GM18498 (cell line): ENCODE measurements at regions not wholly inside any gene's neighbourhood (a gene's known extent, or its start where the extent isn't known, plus 50 kb on each side); places are given as distances from the start of the nearest gene placed in this dataset.

Experiments used
- ATAC-seq: cut with Tn5 transposase; IDR thresholded peaks from one replicate; pipeline ENCODE4 v1.9.1; 2021; ENCODE audit warnings: mild to moderate bottlenecking, moderate library complexity; ENCODE audit not compliant: unreplicated experiment

DNA sequence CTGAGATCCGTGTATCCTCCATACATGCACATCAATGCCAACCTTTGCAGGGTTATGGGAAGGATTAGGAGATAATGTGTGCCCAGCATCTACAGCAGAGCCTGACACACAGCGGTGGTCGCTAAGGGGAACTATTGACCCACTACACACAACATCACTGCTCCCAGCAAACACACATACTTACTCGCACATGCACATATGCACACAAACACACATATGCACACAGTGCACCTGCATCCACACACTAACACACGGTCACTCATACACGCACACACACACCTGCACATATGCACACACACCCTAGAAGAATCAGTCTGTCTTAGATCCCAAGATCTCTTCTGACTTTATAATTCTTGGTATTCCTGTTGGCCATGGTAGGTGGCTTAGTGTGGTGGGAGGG is 118.3 kb downstream of the GYPC start:
- ATAC-seq, result no peak

DNA sequence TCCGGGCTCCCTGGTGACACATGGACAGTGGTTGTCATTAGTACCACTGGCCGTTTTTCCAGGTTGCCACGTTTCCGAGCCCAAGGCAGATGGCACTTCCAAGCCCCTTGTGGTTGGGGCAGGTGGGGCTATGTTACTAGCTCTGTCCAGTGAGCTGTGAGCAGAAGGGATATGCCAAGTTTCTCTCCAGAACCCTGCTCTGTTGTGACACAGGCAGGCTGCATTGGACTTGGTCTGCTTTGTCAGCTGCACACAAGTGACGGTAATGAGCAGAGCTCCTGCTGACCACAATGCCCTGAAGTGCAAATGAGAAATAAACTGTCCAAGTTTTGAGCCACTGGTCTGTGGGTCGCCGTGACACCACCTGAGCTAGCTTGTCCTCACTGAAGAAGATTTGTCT is 118.8 kb downstream of the GYPC start:
- no peak for ATAC-seq

DNA sequence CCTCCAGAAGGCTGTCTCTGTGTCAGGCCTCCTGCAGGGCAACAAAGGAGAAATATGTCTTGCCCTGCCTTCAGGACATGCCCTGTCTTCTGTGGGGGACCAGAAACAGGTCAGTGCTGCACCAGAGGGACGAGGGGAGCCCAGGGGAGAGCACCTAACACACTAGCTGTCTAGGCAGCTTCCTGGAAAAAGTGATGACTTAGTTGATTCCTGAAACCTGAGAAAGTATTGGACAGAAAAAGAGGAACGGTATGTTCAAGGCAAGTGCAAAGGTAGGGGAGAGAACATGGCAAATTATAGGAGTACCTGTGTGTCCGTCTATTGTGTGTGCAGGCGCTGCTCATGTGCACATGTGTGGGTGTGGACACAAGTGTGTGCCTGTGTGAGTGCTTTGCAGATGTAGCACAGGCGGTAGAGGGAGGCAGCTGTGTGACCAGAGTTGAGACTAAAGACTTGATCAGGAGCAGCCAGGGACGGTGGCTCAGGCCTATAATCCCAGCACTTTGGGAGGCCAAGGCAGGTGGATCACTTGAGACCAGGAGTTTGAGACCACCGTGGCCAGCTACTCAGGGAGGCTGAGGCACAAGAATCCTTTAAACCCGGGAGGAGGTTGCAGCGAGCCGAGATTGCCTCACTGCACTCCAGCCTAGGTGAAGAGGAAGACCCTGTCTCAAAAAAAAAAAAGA is 119.5 kb downstream of the GYPC start:
- no peak for ATAC-seq

DNA sequence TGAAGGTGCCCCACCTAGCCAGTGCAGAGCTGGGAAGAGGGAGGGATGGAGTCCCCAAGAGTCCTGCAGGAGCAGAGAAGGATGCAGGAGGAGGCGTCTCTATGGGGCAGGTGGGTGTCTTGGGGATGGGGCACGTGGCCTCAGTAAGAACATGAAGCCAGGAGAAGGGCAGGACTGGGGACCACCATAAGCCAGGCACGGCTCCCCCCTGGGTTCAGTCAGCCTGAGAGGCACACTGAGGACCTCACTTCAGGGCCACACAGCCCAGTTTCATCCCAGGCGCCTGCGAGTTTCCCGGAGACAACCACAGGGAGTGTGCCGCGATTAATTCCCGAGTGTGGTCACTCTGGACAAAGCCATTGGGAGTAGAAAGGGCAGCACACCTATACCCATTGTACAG is 120.3 kb downstream of the GYPC start:
- ATAC-seq, result no peak

DNA sequence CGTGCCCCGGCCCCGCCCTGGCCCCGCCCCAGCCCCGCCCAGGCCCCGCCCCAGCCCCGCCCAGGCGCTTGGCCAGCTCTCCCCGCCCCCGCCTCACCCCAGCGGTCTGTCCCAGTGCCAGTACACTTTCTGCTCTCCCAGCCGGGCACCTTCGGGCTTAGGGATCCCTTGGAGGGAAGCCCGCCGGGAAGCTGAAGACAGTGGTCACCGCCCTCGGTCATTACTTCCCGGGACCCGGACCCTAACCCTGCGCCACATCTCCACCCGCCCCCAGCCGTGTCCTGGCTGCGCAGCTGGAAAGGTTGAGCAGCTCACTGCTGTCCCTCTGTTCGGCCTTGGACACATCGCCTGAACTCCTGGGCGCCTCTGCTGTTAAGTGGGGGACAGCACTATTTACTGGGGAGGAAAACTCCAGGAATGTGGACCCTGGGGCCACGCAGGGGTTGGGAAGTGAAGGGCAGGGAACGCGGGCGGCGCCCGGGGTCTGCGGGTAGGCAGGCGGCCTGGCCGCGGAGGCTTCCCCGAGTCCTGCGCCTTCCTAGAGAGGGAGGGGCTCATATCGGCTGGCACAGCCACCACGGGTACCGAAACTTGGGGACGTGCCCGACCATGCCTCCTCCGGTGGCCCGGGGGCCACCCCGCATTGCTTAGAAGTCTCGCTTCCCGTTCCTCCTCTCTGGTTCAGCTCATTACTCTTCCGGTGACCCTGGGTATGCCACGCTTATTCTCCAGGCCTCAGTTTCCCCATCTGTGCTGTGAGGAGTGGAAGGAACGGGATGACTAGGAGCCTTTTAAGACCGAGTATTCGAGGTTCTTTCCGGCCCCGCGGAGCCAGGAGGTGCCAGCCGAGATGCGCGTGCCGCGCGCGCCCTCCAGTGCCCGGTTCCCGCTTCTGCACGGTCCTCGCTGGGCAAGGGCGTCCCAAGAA is 121.0 kb downstream of the GYPC start:
- ATAC-seq, result peak; percentile 91

DNA sequence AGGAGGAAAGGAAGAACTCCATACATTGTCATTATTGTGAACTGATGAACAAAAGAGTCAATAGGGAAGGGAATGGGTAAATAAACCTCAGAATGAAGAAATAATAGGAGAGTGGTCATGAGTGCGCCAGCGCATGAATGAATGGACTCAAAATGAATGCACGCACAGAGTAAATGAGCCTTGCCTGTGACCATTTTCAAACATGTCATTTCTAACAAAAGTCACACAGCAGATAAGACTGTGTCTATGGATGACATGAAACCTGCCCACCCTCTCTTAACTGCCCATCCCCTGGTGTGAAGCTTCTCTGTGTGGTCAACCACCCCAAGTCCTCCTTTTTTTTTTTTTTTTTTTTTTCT is 121.1 kb upstream of the TEX51 start:
- ATAC-seq, result peak; percentile 23

DNA sequence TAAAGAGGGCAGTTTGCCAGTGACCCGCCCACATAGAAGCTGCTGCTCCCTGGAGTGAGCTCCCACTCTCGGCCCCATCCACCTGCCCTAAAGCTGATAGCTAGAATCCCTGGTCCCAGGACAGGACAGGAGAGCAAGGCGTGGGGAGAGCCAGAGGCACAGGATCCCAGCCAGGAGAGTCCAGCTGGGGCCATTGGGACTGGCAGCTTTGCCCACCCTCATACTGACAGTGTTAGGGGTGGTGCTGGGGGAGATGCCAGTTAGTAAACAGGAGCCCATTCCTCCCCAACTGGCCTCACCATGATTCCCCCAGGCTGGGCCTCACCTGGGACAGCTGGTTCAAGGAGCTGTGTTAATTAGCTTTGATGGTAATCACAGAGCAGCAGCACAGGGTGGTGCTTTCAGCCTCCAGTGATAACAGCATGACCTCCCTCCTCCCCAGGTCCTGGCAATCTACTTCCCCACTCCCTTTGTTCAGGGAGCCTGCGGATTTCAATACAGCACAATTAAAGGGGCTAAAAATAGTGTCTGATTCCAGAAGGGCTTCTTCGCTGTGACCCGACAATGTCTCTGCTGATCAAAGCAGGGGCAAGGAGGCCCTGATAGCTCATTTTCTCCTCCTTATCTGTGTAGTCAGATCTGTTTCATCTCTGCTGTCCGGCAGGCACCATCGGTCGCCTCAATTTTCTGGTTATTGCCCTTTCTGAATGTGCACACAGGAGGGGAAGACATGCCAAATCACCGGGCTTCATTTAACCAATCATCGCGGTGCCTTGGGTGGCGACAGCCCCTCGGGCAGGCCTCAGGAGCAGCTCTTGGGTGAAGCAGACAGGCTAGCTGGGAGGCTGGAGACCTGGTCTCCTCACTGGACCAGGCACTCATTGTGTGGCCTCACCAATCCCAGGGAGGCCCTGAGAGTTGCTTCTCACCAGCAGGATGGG is 119.9 kb upstream of the TEX51 start:
- no peak for ATAC-seq

DNA sequence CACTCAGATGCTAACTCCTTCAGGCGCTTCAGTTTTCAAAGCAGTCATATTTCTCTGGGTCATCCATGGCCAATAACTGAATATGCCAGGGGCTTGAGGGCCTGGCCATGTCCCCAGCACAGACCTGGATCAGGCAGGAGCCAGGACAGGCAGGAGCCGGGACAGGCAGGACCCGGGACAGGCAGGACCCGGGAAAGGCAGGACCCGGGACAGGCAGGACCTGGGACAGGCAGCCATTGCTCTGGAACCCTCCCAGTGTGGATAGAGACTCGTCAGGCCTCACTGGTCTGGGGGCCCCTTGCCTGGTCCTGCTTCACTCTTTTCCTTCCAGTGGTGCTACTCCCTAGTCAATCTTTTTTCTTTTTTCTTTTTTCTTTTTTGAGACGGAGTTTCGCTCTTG is 117.5 kb upstream of the TEX51 start:
- ATAC-seq, result no peak

DNA sequence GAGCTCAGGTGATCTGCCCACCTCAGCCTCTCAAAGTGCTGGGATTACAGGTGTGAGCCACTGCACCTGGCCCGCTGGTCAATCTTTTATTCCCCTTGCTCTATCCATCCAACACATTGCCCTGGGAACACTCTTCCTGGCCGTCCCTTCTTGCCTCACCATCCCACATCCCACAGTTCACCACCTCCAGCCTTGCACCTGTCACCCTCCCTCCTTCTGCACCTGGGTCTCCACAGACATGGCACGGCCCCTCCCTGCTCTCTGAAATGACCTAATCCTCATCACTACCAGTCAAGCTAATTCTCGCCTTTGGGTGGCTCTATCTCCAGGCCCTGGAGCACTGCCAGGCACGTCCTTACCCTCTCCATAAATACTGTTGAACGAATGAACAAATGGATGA is 116.9 kb upstream of the TEX51 start:
- ATAC-seq, result no peak

DNA sequence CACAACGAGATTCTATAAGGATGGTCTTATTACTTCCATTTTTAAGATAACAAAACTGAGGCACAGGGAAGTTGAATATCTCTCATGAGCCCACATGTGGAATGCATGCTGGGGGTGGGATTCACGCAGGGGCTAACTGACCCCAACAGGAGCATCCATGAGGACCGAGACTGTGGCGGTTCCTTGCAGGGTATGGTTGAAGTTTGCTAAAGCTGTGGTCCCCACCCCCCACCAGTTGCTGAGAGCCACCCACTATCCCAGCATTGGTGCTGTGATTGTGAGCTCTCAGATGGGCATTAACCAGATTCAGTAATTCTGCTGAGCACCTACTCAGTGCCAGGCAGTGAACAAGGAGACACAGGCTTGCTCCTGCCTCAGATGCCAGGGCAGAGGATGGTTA is 116.0 kb upstream of the TEX51 start:
- ATAC-seq, result no peak

DNA sequence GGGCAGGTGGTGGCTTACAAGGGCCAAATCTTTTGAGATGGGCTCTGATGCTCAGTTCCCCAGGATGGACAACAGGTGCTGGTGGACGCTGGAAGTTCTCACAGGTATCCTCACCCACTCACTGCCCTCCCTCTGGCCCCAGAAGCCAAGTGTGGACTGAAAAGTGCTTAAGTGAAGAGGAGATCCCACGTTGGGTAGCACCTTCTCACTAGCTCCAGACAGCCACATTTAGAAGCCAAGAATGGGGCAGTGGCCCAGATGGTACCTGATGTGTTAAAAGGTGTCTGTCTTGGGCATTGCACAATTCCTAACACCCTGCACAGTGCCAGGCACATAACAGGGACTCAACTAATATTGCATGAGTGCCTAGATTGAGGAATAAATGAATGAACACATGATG is 115.3 kb upstream of the TEX51 start:
- no peak for ATAC-seq

DNA sequence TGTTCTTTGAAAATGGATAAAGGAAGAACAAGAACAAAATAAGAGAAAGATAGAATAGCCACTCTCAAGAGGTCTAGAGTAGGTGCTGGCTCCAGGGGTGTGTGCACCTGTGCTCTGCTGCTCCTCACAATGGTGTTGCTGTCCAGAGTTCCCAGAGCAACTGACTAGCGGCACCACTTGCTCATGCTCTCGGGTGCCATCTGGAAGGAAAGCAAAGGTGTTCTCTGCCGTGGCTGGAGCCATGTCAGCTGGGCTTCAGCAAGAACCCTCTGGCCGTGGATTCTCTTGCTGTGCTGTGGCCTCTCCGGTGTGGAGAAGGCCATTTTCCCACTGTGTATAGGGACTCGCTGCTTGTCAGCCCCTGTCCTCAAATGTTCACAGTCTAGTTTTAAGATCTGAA is 114.6 kb upstream of the TEX51 start:
- no peak for ATAC-seq

DNA sequence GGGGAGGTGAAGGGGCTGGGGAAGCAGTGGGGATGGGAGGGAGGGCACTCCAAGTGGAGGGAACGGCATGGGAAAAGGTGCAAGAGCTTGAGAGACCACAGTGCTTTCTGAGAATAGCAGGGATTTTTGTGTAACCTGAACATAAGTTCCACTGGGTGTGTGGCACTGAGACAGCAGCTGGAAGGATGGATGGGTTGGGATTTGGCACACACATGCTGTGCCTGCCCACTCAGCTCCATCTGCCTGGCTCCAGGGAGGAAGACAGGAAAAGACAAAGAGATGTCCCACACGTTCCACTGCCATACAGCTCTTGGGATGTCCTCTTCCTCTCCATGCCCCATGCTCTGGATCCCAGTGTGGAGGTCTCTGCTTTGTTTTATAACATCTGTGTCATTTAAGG is 114.1 kb upstream of the TEX51 start:
- ATAC-seq, result no peak

DNA sequence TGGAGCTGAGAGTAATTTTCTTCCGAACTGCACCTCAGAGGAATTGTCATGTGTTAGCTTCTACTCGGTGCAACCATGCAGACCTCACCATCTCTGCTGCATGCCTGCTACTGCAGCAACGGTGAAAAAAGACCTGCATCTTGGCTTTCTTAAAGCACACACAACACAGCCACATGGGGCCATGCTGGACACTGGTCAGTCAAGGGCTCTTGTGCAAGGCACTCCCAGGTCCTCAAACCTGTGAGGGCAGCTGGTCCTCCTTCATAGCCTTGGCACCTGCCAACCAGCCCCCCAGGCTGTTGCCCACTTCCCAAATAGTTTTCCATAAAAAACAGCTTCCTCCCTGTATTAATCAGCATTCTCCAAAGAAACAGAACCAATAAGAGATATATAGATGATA is 113.5 kb upstream of the TEX51 start:
- no peak for ATAC-seq

DNA sequence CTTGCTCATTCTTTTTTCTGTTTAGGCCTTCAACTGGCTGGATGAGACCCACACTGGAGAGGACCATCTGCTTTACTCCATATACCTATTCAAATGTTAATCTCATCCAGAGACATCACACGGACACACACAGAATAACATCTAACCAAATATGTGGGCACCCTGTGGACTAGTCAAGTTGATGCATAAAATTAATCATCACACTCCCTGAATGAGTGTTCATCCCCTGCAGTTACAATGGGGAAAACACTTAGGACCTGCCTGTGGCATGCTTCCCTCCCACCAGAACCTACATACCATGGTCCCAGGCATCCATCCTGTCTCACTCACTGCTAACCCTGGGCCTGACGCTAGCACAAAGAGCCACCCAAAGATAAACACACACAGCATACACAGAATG is 112.8 kb upstream of the TEX51 start:
- ATAC-seq, result no peak

DNA sequence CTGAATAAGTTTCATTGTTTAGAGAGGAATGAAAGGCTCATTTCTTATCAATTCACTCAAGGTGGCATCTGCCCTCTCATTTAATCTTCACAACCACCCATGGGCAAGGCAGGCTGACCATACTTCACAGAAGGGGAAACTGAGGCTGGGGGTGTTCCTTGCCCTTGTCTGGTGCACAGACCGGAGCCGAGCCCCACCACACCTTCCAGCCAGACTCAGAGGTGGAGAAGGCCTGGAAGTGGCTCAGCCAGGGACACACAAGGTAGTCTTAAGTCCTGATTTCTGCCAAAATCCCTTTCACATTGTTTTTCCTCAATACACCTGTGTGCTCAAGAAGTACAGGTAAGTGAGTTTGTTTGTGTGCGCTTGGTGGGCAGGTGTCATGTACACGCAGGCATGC is 111.9 kb upstream of the TEX51 start:
- no peak for ATAC-seq

DNA sequence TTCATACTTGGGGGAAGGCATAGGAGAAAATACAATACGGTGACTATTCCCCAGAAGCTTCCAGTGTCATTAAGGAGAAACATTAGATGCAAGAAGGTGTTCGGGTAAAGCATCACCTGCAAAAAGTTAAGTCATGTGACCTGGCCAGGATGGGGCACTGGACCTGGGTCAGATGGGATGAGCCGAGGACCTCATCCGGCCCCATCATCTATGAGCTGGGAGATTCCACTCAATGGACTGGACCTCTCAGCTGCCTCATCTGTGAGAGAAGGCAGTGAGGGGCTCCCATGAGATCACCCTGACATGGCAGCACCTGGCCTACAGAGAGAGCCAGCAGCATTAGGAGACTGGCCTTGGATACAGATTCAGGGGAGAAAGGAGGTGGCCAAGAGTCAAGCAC is 111.4 kb upstream of the TEX51 start:
- no peak for ATAC-seq

DNA sequence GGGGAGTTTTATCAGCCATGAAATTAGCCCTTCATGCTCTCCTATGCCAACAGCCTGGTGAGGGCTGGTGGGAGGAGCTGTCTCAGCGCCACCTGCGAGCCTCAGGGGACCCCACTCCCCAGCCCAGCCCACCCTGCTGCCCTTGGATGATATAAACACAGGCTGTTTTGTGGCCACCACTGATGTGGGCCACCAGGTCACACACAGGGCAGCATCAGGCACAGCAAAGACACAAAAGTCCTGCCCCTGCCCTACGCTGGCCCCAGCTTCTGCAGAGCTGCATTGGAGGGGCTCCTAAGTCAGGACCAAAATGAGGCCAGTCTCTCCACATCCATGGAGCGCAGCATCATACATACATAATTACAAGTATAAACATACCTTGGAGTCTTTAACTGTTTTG is 110.6 kb upstream of the TEX51 start:
- ATAC-seq, result no peak

DNA sequence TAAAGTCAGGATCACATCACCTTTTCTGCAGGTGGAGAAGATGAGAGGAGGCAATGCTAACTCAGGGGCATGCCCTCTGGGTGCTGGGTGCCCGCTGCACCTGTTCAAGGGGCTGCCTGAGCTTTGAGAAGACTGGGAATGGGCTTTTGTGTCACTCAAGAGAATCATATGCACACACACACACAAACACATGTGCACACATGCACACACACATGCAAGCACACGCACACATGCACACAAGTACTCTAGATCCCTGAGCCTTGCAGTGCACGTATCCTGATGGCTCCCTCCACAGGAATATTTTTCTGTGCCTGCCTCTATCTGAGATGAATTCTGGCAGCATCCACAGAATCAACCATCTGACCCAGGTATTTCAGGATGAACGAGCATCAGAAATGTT is 110.0 kb upstream of the TEX51 start:
- no peak for ATAC-seq

DNA sequence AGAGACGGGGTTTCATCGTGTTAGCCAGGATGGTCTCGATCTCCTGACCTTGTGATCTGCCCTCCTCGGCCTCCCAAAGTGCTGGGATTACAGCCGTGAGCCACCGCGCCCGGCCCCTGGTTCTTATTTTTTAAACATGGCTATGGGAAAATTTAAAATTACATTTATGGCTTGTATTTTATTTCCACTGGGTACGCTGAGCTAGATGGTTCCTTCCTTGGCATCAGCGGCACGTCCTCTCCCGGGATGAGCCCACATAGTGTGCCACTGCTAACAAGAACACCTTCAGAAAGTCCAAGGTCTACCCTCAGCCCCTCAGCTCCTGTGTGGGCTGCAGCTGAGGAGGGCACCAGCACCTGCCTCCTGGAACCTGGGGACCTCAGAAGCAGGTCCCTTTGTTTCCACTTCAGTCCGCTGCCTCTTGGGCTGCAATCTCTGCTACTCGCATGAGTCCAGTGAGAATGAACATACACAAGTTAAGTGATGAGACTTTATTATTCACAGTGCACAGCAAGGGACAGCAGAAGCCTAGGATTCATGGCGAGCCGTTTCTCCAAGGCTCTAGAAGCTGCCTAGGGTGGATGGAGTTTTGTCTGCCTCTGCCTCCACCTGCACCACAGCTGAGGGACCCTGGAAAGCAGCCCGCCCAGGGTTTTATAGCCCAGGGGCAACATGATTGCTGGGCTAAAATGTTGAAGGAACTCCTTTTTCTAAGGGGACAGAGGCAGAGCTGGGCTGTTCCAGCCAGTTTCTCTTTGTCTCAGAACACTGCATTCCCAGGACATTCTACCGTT is 107.5 kb upstream of the TEX51 start:
- no peak for ATAC-seq

DNA sequence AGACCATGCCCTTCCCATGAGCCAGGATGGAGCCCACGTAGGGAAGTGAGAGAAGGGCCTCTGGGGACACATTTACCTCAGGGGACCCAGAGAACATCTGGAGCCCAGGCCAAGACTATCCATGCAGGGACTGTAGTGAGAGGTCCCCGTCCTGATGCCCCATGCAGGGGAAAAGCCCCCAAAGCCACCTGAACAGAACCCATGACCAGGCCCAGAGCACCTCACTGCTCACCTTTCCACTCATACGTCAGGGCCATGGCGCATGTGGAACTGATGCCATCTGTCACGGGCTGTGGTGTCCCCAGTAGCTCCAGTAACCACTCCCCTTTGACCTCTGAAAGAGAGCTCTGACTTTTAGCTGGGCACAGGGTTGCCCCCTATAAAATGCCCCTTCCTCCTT is 106.5 kb upstream of the TEX51 start:
- ATAC-seq, result no peak
